ENCODE measurements at regions not wholly inside any gene's neighbourhood (a gene's known extent, or its start where the extent isn't known, plus 50 kb on each side); places are given as distances from the start of the nearest gene placed in this dataset.

GRCh38 chr10:2210088-2210487 is 472.8 kb upstream of the ADARB2 start:
- Mint-ChIP-seq H3K36me3 (no peaks in the 10 kb centered on the region), H3K9me3 (peaks cover 0 to 4% (median 0%) of the 10 kb centered on the region in 7 donors), H3K27ac (no peak overlapping the region), H3K4me1 (no peaks in the 10 kb centered on the region), H3K27me3 (no peaks in the 10 kb centered on the region), H3K4me3 (no peak overlapping the region)
- H3K27ac ChIP-seq (ENCODE audit: insufficient read depth, low read length, poor library complexity, severe bottlenecking) = no peak overlapping the region
- ATAC-seq (ENCODE audit: low read depth in 2 of 2) (no peak), DNase-seq (no peak)
- H3K36me3 ChIP-seq (ENCODE audit: control insufficient read depth, insufficient read depth, low read length) = no peaks in the 10 kb centered on the region
- no peaks in the 10 kb centered on the region for H3K27me3 ChIP-seq (ENCODE audit: control insufficient read depth, insufficient read depth, low read length)
- no peak overlapping the region for H3K4me3 ChIP-seq (ENCODE audit: low read depth, low read length)
- H3K9me3 ChIP-seq (ENCODE audit: control insufficient read depth in 2 of 2, low read length in 2 of 2) = no peaks in the 10 kb centered on the region
- no peaks in the 10 kb centered on the region for H3K4me1 ChIP-seq (ENCODE audit: control insufficient read depth, insufficient read depth, low read length, poor library complexity, severe bottlenecking)

GRCh38 chr10:2208106-2208505 is 470.8 kb upstream of the ADARB2 start:
- Histone ChIP-seq H3K27me3 (ENCODE audit: control insufficient read depth, insufficient read depth, low read length) (no peaks in the 10 kb centered on the region), H3K9me3 (ENCODE audit: control insufficient read depth in 2 of 2, low read length in 2 of 2) (no peaks in the 10 kb centered on the region), H3K4me3 (ENCODE audit: low read depth, low read length) (no peak overlapping the region), H3K4me1 (ENCODE audit: control insufficient read depth, insufficient read depth, low read length, poor library complexity, severe bottlenecking) (no peaks in the 10 kb centered on the region), H3K27ac (ENCODE audit: insufficient read depth, low read length, poor library complexity, severe bottlenecking) (no peak overlapping the region), H3K36me3 (ENCODE audit: control insufficient read depth, insufficient read depth, low read length) (no peaks in the 10 kb centered on the region)
- Mint-ChIP-seq H3K27ac (no peak overlapping the region), H3K4me3 (no peak overlapping the region), H3K36me3 (no peaks in the 10 kb centered on the region), H3K4me1 (no peaks in the 10 kb centered on the region), H3K27me3 (peaks cover 4% of the 10 kb centered on the region), H3K9me3 (peaks cover 0 to 4% (median 0%) of the 10 kb centered on the region in 7 donors)
- ATAC-seq (ENCODE audit: low read depth in 2 of 2) = no peak
- no peak for DNase-seq

GRCh38 chr10:2207246-2207922 is 470.1 kb upstream of the ADARB2 start:
- Mint-ChIP-seq H3K36me3 (no peaks in the 10 kb centered on the region), H3K4me3 (no peak overlapping the region), H3K27ac (no peak overlapping the region), H3K9me3 (peaks cover 0 to 4% (median 0%) of the 10 kb centered on the region in 7 donors), H3K27me3 (peaks cover 4% of the 10 kb centered on the region), H3K4me1 (no peaks in the 10 kb centered on the region)
- DNase-seq (no peak), ATAC-seq (ENCODE audit: low read depth in 2 of 2) (no peak)
- Histone ChIP-seq H3K36me3 (ENCODE audit: control insufficient read depth, insufficient read depth, low read length) (no peaks in the 10 kb centered on the region), H3K9me3 (ENCODE audit: control insufficient read depth in 2 of 2, low read length in 2 of 2) (no peaks in the 10 kb centered on the region), H3K27ac (ENCODE audit: insufficient read depth, low read length, poor library complexity, severe bottlenecking) (no peak overlapping the region), H3K4me1 (ENCODE audit: control insufficient read depth, insufficient read depth, low read length, poor library complexity, severe bottlenecking) (no peaks in the 10 kb centered on the region), H3K4me3 (ENCODE audit: low read depth, low read length) (no peak overlapping the region), H3K27me3 (ENCODE audit: control insufficient read depth, insufficient read depth, low read length) (no peaks in the 10 kb centered on the region)

- H3K4me1 Mint-ChIP-seq = no peaks in the 10 kb centered on the region
- no peak overlapping the region for H3K4me3 Mint-ChIP-seq
- H3K9me3 Mint-ChIP-seq = no peaks in the 10 kb centered on the region
- Histone ChIP-seq H3K4me3 (ENCODE audit: low read depth, low read length) (no peak overlapping the region), H3K9me3 (ENCODE audit: control insufficient read depth in 2 of 2, low read length in 2 of 2) (no peaks in the 10 kb centered on the region), H3K27me3 (ENCODE audit: control insufficient read depth, insufficient read depth, low read length) (no peaks in the 10 kb centered on the region), H3K36me3 (ENCODE audit: control insufficient read depth, insufficient read depth, low read length) (no peaks in the 10 kb centered on the region), H3K27ac (ENCODE audit: insufficient read depth, low read length, poor library complexity, severe bottlenecking) (no peak overlapping the region), H3K4me1 (ENCODE audit: control insufficient read depth, insufficient read depth, low read length, poor library complexity, severe bottlenecking) (no peaks in the 10 kb centered on the region)
- no peak for DNase-seq
- peaks cover 4% of the 10 kb centered on the region for H3K27me3 Mint-ChIP-seq
- no peak for ATAC-seq (ENCODE audit: low read depth in 2 of 2)
- no peak overlapping the region for H3K27ac Mint-ChIP-seq
- no peaks in the 10 kb centered on the region for H3K36me3 Mint-ChIP-seq
Measured at GRCh38 chr10:2205406-2205805, 468.1 kb upstream of the ADARB2 start.

- ATAC-seq (ENCODE audit: low read depth in 2 of 2) (no peak), DNase-seq (no peak)
- Histone ChIP-seq H3K9me3 (ENCODE audit: control insufficient read depth in 2 of 2, low read length in 2 of 2) (peaks cover 0 to 6% of the 10 kb centered on the region in 2 experiments), H3K27me3 (ENCODE audit: control insufficient read depth, insufficient read depth, low read length) (no peaks in the 10 kb centered on the region), H3K27ac (ENCODE audit: insufficient read depth, low read length, poor library complexity, severe bottlenecking) (no peak overlapping the region), H3K4me1 (ENCODE audit: control insufficient read depth, insufficient read depth, low read length, poor library complexity, severe bottlenecking) (no peaks in the 10 kb centered on the region), H3K4me3 (ENCODE audit: low read depth, low read length) (no peak overlapping the region), H3K36me3 (ENCODE audit: control insufficient read depth, insufficient read depth, low read length) (no peaks in the 10 kb centered on the region)
- H3K9me3 Mint-ChIP-seq = peaks cover 0 to 7% (median 0%) of the 10 kb centered on the region in 7 donors
- no peaks in the 10 kb centered on the region for H3K4me1 Mint-ChIP-seq
- no peak overlapping the region for H3K27ac Mint-ChIP-seq
- H3K27me3 Mint-ChIP-seq = peaks cover 4% of the 10 kb centered on the region
- H3K36me3 Mint-ChIP-seq = no peaks in the 10 kb centered on the region
- H3K4me3 Mint-ChIP-seq = no peak overlapping the region
Measured at GRCh38 chr10:2202401-2202800, 465.1 kb upstream of the ADARB2 start.

- H3K4me3 Mint-ChIP-seq = no peak overlapping the region
- H3K27ac ChIP-seq (ENCODE audit: insufficient read depth, low read length, poor library complexity, severe bottlenecking) = no peak overlapping the region
- DNase-seq = no peak
- no peaks in the 10 kb centered on the region for H3K4me1 ChIP-seq (ENCODE audit: control insufficient read depth, insufficient read depth, low read length, poor library complexity, severe bottlenecking)
- no peaks in the 10 kb centered on the region for H3K36me3 Mint-ChIP-seq
- H3K4me3 ChIP-seq (ENCODE audit: low read depth, low read length) = no peak overlapping the region
- H3K9me3 ChIP-seq (ENCODE audit: control insufficient read depth in 2 of 2, low read length in 2 of 2) = peaks cover 0 to 8% of the 10 kb centered on the region in 2 experiments
- H3K27me3 ChIP-seq (ENCODE audit: control insufficient read depth, insufficient read depth, low read length) = no peaks in the 10 kb centered on the region
- ATAC-seq (ENCODE audit: low read depth in 2 of 2) = no peak
- H3K27me3 Mint-ChIP-seq = peaks cover 4% of the 10 kb centered on the region
- no peaks in the 10 kb centered on the region for H3K36me3 ChIP-seq (ENCODE audit: control insufficient read depth, insufficient read depth, low read length)
- no peak overlapping the region for H3K27ac Mint-ChIP-seq
- no peaks in the 10 kb centered on the region for H3K4me1 Mint-ChIP-seq
- peaks cover 0 to 12% (median 2%) of the 10 kb centered on the region in 7 donors for H3K9me3 Mint-ChIP-seq
Measured at GRCh38 chr10:2201534-2202099, 464.3 kb upstream of the ADARB2 start.

GRCh38 chr10:2197663-2198062 is 460.3 kb upstream of the ADARB2 start:
- ATAC-seq (ENCODE audit: low read depth in 2 of 2) = no peak
- Mint-ChIP-seq H3K36me3 (no peaks in the 10 kb centered on the region), H3K4me3 (no peak overlapping the region), H3K27ac (no peak overlapping the region), H3K27me3 (no peaks in the 10 kb centered on the region), H3K4me1 (no peaks in the 10 kb centered on the region), H3K9me3 (peaks cover 0 to 16% (median 4%) of the 10 kb centered on the region in 7 donors)
- DNase-seq = no peak
- H3K4me3 ChIP-seq (ENCODE audit: low read depth, low read length) = no peak overlapping the region
- no peaks in the 10 kb centered on the region for H3K4me1 ChIP-seq (ENCODE audit: control insufficient read depth, insufficient read depth, low read length, poor library complexity, severe bottlenecking)
- H3K27ac ChIP-seq (ENCODE audit: insufficient read depth, low read length, poor library complexity, severe bottlenecking) = no peak overlapping the region
- no peaks in the 10 kb centered on the region for H3K36me3 ChIP-seq (ENCODE audit: control insufficient read depth, insufficient read depth, low read length)
- no peaks in the 10 kb centered on the region for H3K27me3 ChIP-seq (ENCODE audit: control insufficient read depth, insufficient read depth, low read length)
- H3K9me3 ChIP-seq (ENCODE audit: control insufficient read depth in 2 of 2, low read length in 2 of 2) = peaks cover 0 to 8% of the 10 kb centered on the region in 2 experiments

GRCh38 chr10:2196272-2196671 is 458.9 kb upstream of the ADARB2 start:
- no peak overlapping the region for H3K4me3 Mint-ChIP-seq
- peaks cover 0 to 16% (median 7%) of the 10 kb centered on the region in 7 donors for H3K9me3 Mint-ChIP-seq
- Histone ChIP-seq H3K4me3 (ENCODE audit: low read depth, low read length) (no peak overlapping the region), H3K36me3 (ENCODE audit: control insufficient read depth, insufficient read depth, low read length) (no peaks in the 10 kb centered on the region), H3K27ac (ENCODE audit: insufficient read depth, low read length, poor library complexity, severe bottlenecking) (no peak overlapping the region), H3K4me1 (ENCODE audit: control insufficient read depth, insufficient read depth, low read length, poor library complexity, severe bottlenecking) (no peaks in the 10 kb centered on the region), H3K9me3 (ENCODE audit: control insufficient read depth in 2 of 2, low read length in 2 of 2) (peaks cover 0 to 8% of the 10 kb centered on the region in 2 experiments), H3K27me3 (ENCODE audit: control insufficient read depth, insufficient read depth, low read length) (no peaks in the 10 kb centered on the region)
- no peak overlapping the region for H3K27ac Mint-ChIP-seq
- H3K36me3 Mint-ChIP-seq = no peaks in the 10 kb centered on the region
- no peaks in the 10 kb centered on the region for H3K27me3 Mint-ChIP-seq
- DNase-seq (no peak), ATAC-seq (ENCODE audit: low read depth in 2 of 2) (no peak)
- no peaks in the 10 kb centered on the region for H3K4me1 Mint-ChIP-seq
